Neural progenitor cell (in vitro differentiated cells): ENCODE measurements at regions not wholly inside any gene's neighbourhood (a gene's known extent, or its start where the extent isn't known, plus 50 kb on each side); places are given as distances from the start of the nearest gene placed in this dataset.

Experiments
- CTCF ChIP-seq: fragments of 200-600 bp; sonication (generic); IDR thresholded peaks from 2 replicates; pipeline ENCODE4 v1.5.1; 2017; ENCODE audit warnings: antibody characterized with exemption, mild to moderate bottlenecking
- EZH2 ChIP-seq: fragments of 200-600 bp; sonication (generic); IDR thresholded peaks from 2 replicates; pipeline ENCODE4 v1.6.1; 2017; ENCODE audit warnings: antibody characterized with exemption, mild to moderate bottlenecking, moderate library complexity
- EZH2phosphoT487 ChIP-seq: fragments of 200-600 bp; sonication (generic); IDR thresholded peaks from 2 replicates; pipeline ENCODE4 v1.6.1; 2017; ENCODE audit warnings: antibody characterized with exemption

DNA sequence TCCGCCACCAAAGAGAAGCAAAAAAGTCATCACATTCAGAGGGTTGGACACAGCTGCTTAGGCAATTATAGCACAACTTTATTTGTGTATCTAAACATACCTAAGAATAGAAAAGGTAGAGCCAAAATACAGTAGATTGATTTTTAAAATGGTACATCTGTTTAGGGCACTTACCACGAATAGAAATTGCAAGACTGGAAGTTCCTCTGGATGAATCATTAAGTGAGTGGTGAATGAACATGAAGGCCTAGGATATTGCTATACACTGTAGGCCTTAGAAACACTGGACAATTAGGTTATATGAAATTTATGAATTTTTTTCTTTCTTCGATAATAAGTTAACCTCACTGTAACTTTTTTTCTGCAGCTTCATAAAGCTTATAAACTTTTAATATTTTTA, 687.0 kb downstream of the BCL11A start:
- no peak for TF ChIP-seq CTCF
- TF ChIP-seq EZH2phosphoT487, result no peak
- TF ChIP-seq EZH2, result no peak
